GM12892 (cell line): ENCODE measurements at regions not wholly inside any gene's neighbourhood (a gene's known extent, or its start where the extent isn't known, plus 50 kb on each side); places are given as distances from the start of the nearest gene placed in this dataset.

Source experiments
- POLR2A ChIP-seq: IDR thresholded peaks from 2 replicates; pipeline ENCODE4 v1.6.1; 2011; ENCODE audit warnings: low read depth, low read length, control low read depth
- POLR2AphosphoS5 ChIP-seq: IDR thresholded peaks from 2 replicates; pipeline ENCODE4 v1.6.1; 2011; ENCODE audit warnings: low read depth, low read length, control low read depth

DNA sequence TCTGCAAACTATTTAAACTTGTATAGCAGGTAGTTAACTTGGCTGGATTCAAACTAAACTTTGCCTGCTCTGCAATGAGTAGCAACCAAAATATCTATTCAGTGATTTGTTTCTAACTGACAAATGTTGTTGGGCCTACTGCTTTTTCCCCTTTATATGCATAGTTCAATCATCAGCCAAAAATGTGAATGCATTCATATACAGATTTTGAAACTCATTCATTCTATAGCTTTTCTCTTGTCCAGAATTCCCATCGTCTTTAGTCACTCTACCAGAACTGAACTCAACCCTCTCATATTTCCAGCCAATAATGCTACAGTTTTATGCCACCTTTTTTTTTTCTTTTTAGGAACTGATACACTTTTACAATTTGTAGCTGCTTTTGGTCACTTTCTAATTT lies 599.8 kb downstream of the RPL10L start:
- TF ChIP-seq POLR2A (no peak), POLR2AphosphoS5 (no peak)
